HT1080 (cell line): ENCODE measurements at regions not wholly inside any gene's neighbourhood (a gene's known extent, or its start where the extent isn't known, plus 50 kb on each side); places are given as distances from the start of the nearest gene placed in this dataset.
A peak's percentile ranks its signal among the peaks of the same experiment; 100 is the strongest.

Experiments used
- DNase-seq: peaks from one replicate; pipeline ENCODE4 v3.0.0-alpha.2; 2015; ENCODE audit warnings: low read depth

DNA sequence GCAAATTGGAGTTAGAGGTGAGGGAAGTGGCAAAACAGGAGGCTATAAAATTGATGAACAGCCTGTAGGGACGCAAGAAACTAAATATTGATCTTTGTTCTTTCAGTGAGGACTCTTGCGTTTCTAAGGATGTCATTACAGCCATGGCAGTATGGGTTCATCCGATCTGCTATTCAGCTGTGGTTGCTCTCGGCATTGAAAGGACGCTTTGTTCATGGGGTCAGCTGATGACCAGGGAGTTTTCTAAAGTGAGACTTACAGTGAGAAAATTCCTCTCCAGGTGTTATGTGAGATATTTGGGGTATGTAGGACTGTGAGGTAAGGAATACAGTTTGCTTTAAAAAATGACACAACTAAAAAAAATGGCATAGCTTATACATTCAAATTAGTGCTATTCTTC is 52.7 kb upstream of the PELI1 start:
- DNase-seq: no peak

DNA sequence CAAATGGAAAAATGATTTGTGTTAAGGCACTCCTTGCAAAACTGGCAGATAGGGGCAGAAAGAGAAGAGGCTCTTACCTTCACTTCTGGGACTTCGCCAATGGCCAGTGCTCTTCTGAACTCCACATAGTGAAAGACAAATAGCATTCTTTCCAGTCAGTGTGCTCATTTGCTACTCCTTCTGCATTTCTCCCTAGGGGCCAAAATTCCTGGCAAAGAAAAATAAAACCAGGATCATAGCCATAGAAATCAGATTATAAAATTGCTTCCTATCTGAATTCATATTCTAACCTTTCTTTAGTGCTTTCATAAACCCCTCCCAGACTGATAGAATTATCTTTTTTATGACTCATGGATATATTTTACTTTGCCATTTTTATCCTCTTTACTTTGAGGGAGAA is 56.9 kb upstream of the PELI1 start:
- no peak for DNase-seq

DNA sequence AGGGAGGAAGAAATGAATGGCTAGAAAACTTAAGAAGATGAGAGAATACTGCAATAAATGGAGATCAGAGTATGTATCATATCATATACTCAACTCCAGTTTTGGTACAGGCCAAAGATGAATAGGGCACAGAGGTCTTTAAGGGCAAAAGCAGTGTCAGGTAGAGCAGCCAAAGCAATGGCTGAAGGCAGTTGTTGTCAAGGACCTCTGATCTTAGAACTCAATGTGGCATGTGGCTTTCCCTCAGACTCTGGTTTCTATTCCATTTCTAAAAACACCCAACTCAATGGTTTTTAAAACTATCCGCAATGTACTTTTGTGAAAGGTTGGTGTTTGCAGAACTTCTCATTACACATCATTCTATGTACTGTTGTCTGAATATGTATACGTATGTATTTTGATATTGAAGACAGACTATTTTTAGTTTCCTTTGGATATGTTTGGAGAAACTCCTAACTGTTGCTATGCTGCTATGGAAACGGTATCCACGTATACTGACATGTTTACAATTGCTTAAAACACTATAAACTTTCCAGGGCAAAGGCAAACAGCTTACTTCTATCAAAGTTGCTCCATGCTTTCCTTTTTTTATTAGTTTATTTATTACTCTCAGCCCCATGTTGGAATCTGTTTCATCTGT is 58.1 kb upstream of the PELI1 start:
- no peak for DNase-seq

DNA sequence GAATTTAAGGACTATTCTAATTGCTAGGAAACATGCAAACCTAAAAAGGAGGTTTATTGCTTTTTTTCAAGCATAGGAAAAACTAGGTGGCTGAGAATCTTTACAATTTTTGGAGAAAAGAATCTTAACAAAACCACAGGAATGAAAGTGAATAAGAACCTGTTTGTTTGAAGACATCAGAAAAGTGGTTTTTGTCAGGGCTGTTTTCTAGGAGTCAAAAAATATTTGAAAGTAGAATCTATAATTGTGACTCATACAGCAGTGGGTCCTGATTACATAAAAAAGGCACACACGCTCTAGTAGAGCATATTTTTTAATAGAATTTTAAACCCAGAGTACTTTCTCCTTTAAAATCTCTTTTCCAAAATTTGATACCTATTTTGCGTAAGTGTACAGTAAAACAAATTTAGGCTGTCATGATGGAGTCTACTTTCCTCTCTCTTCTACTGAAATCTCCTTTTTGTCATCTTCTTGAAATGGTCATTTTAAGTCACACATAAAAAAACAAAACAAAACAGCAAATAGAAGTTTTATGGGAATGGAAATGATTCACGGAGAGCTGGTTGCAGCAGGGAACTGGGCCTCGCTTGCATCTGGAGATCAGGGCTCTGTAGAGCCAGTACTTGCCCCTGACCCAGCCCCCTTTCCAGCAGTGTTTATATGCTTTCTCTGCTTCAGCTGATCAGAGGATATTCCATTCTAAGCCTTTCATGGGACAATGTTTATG is 59.1 kb upstream of the PELI1 start:
- peak; percentile 40 for DNase-seq

DNA sequence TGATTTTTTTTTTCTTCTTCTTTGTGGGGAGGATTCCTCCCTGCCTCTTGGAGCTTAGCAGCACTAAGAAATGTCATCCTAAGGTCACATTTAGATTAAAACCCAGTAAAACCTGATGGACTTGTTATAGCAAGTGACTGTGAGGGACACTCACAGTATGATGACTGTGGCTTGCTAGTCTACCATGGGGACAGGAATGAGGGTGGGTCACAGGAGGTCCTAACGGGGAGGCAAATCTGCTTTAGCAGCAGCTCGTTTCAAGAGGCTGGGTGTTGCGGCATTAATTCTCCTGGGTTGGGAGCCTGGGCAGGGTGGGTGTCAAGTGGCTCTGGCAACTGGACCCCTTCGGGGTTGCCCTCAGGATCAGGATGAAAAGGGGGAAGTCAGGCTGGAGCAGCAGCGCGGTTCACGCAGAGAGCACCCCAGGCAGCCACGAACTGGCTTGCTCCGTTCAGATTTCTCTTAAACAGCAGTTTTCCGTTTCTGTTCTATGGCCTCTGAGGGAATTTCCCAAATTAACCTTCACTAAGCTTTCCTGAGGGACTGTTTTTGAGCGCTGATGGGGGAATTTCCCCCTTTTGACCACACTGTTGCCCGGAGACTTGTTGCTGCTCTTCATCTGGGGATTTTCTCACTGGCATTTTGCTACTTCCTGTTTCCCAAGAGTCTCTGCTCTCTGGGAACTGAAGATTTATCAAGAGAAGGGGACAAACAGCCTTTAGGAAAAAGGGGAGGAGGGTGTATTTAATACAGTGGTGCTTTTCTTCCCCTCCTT is 59.8 kb upstream of the PELI1 start:
- DNase-seq: no peak

DNA sequence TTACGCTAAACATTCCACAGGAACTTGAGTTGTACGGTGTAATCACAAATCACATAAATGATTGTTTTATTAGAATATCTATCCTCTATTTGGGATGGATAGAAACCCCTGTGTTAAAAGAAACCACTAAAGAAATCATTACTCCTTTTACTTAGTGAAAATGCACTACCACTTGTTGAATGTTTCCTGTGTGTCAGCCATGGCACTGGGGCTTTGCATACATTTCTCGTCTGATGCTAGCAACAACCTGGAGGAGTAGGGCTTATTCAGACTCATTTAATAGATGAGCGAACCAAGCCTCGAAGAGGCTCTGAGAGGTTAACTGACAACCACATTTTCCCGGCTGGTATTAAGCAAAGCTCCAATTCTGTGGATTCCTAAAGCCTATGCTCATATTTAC is 60.5 kb upstream of the PELI1 start:
- no peak for DNase-seq

DNA sequence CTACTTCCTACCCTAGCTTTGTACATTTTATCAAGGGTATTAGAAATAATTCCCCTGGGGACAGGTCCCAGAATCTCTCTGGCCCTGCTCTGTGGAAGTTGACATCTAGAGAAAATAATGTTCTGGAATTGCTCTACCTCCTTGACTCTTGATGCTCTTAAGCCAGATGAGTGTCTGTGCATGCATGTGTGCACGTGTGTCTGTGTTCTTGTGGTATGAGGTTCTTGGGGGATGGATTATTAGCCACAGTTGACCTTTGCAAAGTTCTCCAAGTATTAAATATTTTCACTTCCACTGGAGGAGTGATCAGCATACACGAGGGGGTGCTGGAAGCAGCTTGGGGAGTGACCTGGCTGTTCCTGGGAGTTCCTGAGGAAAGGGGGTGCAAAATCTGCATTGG is 61.2 kb upstream of the PELI1 start:
- no peak for DNase-seq

DNA sequence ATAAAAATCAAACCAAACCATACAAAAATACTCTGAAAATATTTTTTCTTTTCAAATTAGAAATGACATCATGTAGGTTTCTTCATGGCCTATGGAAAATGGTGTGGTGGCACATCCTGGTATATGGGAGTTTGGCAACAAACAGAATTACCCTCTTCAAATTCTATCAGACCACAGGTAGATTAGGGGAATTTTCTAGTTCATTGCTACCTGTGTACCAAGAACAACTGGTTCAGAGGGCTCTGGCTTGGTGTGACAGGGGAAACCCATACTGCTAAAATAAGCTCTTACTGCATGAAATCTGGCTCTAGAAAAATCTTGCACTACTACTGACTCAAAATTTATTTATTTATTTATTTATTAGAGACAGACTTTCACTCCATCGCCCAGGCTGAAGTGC is 63.4 kb upstream of the PELI1 start:
- DNase-seq: no peak

DNA sequence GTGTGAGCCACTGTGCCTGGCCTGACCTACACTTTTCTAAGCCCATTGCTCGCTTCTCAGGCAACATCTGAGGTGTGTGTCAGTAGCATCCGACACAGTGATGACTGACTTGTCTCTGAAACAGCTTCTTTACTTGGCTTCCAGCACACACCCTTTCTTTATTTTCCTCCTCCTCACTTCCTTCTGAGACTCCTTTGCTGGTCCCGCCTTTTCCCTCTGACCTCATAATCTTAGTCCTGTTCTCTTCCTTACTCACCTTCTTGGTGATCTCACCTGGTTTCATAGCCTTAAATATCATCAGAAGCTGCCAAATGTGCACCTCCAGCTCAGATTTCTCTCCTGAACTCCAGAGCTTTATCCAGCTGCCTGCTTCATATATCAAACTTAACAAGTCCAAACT is 66.6 kb upstream of the PELI1 start:
- no peak for DNase-seq

DNA sequence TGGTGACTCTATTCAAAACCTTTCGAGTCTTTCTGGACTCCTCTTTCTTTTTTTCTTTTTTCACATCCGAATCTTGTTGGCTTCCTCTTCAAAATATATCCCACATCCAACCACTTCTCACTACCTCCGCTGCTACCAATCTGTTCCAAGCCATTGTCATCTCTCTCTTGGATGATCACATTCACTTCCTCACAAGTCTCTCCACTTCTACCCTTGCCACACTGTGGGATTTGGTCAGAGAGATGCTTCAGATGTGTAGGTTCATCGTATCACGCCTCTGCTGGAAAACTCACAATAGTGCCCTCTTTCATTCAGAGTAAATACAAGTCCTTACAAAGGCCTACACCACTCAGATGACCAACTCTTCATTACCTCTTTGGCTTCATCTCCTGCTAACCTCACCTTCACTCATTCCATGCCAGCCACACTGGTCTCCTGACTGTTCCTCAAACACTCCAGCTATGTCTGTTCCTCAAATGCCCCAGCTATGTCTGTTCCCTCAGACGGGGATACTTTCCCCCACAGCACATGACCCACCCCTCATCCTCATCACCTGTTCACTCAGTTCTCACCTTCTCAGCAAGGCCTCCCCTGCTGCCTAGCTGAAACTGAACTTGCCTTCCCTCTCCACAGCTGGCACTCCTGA is 67.2 kb upstream of the PELI1 start:
- DNase-seq: no peak

DNA sequence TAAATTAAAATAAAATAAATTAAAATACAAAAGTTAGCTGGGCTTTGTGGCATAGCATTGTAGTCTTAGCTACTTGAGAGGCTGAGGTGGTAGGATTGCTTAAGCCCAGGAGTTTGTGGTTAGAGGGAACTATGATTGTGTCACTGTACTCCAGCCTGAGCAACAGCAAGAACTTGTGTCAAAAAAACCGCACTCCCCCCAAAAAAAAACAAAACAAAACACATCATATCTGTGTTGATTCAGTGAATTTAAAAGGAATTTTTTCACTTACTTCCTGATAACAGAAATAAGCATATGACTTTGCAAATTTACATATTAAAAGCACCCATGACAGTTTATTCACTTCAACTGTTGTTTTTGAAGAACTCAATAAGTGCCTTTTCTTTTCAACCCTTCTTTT is 68.1 kb upstream of the PELI1 start:
- peak; percentile 80 for DNase-seq

DNA sequence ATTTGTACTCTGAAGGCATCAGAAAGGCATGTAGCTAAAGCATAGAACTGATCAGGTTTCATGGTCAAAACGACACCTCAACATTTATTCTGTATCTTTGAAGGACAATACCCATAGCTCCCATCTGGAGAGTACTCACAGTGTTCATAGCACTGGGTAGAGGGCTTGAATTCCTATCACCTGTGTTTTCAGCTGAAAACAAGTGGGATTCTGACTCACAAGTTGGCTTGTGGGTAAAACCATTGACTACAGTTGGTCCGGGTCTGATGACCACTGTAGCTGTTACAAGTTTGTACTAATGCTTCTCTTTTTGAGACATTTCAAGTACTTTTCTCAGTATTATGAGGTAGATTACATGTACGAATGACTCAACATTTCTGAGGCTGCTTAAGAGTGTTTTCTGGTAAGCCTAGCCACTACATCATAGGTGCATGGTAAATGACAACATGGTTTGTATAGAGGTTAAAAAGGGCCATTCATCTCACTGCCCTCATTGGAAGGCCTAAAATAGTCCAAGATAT is 68.6 kb upstream of the PELI1 start:
- DNase-seq: peak; percentile 73

DNA sequence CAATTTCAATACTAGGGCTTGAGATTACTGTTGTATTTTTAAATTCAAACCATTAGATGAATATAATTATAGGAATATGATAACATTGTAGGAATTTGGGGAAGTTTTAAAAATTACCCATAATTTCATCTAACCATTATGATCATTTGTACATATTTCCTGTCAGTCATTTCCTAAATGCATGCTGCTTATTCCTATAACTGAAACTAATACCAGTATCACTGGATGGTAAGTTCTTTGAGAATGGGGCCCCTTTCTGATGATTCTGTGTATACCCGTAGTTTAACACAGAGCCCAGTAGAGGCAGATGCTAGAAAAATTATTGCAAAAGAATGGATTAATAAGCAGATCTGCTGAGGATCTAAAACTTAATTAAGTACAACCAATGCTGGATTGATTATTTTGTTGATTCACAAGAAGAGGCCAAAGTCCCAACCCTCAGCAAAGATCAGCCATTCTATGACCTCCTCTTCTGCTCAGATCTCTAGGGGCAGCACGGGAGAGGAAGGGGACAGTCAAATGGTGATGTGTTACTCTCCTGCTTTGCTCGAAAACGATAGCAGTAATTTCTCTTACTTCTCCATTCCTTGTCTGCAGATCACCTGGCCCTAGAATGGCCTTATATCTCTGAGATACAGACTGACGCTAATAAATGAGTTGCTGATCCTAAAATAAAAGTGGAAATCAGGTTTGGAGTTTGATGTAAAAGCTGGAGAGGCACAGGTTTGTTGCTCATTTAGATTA is 69.5 kb upstream of the PELI1 start:
- no peak for DNase-seq

DNA sequence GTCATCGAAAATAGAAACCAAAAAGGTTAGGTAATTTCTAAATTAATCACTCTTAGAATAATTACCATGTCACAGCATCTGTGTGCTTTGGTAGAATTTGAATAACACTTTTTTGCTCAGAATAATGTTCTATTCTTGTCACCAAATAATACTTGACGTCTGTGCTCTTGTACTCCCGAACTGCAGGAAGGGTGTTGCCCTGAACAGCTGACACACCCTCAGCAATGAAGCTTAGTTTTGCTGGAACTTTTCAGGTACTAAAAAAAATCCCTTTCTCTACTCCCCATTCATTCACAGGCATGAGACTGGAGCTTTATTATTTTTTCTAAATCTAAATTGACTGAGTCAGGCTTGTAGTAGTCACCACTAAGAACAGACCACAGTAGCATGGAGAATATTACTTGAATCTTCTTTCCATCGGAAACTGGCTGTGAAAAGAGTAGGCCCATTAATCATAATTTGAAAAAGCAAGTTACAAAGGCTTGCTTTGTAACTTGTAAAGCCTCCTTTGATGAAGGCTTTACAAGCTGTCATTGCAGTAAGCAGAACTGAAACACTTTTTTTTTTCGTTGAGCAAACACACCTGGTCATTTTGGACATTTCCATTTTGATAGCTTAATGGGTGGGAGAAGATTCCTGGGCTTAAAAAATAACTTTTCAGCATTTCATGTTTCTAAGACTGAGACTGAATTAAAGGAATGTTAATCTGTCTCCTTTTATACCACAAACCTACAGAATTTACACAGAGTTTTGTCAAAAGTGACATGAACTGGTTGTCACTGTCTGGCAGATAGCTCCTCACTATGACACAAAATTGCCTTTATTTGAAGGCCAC is 70.3 kb upstream of the PELI1 start:
- DNase-seq: peak; percentile 63

DNA sequence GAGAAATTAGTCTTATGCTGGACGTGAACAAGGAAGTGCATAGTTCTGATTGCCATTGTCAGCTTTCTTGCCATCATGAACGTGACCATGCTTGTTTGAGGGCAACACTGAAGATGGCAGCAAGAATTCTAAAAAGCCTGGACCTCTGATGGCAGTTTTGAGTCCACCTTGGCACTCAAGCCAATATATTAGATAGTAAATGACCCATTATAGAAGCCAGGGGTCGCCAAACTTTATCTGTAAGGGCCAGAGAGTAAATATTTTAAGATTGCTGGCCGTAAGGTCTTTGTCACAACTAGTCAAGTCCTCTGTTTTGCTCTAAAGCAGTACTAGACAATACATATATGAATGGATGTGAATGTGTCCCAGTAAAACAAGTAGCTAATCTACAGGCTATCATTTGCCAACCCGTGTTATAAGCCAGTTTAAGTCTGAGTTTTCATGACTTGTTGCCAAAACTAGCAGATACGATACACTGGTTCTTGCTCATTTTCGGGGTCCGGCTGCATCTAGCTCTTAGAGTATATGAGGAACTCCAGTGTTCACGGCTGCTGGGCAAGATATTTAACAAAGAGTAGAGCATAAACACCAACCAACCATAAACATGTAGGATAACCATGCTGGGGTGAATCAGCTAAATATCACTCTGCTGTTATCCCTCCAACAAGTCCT is 73.1 kb upstream of the PELI1 start:
- no peak for DNase-seq

DNA sequence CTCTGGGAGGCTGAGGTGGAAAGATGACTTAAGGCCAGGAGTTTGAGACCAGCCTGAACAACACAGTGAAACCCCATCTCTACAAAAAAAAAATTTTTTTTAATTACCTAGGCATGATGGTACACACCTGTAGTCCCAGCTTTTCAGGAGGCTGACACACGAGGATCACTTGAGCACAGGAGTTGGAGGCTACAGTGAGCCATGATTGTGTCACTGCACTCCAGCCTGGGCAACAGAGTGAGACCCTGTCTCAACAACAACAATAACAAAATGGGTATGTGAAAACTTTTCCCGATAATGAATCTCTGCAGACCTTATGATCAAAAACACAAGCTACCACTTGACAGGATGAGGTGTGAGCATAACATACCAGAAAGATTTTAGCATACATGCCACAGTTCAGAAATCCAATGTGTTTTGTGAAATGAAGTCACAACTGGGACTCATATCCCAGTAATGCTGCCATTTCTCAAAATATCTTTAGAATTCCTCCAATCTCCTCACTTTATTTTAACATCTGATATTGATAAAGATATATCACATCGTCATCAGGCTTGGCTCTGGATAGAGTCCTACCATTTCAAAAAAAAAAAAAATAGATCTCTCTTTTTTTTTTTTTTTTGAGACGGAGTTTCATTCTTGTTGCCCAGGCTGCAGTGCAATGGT is 74.0 kb upstream of the PELI1 start:
- DNase-seq: no peak

DNA sequence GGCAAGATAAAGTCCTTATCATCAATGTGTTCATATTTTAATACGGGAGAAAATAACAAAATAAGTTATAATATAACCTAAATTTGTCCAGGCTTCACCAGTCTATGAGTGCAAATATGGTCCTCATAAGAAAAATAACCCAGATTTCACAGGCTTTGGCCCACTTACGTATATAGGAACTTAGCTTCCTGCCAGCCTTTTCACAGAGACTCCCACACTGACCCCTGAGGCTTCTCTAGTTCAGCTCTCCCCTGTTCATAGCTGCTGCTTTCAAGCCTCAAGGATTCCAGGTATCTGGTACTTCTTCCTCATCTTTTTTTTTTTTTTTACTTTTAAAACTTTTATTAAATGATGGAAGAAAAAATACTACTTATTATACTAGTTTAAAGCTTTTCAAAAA is 74.9 kb upstream of the PELI1 start:
- DNase-seq: no peak

DNA sequence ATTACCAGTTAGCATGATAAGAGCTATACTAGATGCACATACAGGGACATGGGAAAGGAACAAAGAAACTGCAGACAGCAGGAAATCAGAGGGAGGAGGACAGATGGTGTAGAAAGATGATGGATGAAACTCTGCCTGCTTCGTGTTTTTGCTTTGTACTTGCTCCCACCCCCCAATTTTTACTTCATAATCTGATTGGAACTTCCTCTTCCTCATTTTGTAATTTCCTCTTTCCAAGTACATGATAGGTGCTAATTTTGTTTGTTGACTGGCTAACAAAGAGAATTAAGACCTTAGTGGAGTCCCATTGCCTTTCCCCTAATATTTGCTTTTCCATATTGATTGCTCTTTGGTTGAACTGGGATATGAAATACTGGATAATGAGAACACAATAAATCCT is 76.0 kb upstream of the PELI1 start:
- no peak for DNase-seq
